ENCODE measurements at regions not wholly inside any gene's neighbourhood (a gene's known extent, or its start where the extent isn't known, plus 50 kb on each side); places are given as distances from the start of the nearest gene placed in this dataset.

- TF ChIP-seq REST (IDR thresholded peaks at IDR 0.05; ENCODE audit: borderline replicate concordance): peak; percentile 53
- TF ChIP-seq REST (CRISPR knock-in tag; IDR thresholded peaks at IDR 0.05; ENCODE audit: low read depth): no peak
- TF ChIP-seq FOS (IDR thresholded peaks at IDR 0.05; ENCODE audit: extremely low read depth, insufficient read length): peak; percentile 12
- no peak for TF ChIP-seq NFXL1 (CRISPR knock-in tag; IDR thresholded peaks at IDR 0.05)
- peak; percentile 62 for TF ChIP-seq PHF20 (IDR thresholded peaks at IDR 0.05; ENCODE audit: partially characterized antibody)
- TF ChIP-seq MAZ (CRISPR knock-in tag; conservative IDR thresholded peaks at IDR 0.05 in 1 of 2, IDR thresholded peaks at IDR 0.05 in 1 of 2): peak in 1 of 2 experiments; percentile 46; a peak in 1 of 4 replicates
- TF ChIP-seq ELF1 (tag; IDR thresholded peaks at IDR 0.05): peak; percentile 70; the same call in 1 of the 2 replicates
- no peak for TF ChIP-seq ZNF280B (CRISPR knock-in tag; IDR thresholded peaks at IDR 0.05)
- peak; percentile 95 for TF ChIP-seq VEZF1 (CRISPR knock-in tag; IDR thresholded peaks at IDR 0.05)
- peak; percentile 98 for TF ChIP-seq RAD51 (IDR thresholded peaks at IDR 0.05; ENCODE audit: borderline replicate concordance, low read depth)
- peak; percentile 86 for TF ChIP-seq GABPA (tag; conservative IDR thresholded peaks at IDR 0.05; ENCODE audit: low read depth)
- no peak for TF ChIP-seq ZNF764 (CRISPR knock-in tag; IDR thresholded peaks at IDR 0.05; ENCODE audit: low read depth)
Observed at GRCh38 chr2:129877289-129877741, 102.2 kb upstream of the RAB6C start (continued).
